Spleen (tissue), 7 donors: ENCODE measurements at regions not wholly inside any gene's neighbourhood (a gene's known extent, or its start where the extent isn't known, plus 50 kb on each side); places are given as distances from the start of the nearest gene placed in this dataset.

Experiments
- POLR2AphosphoS5 ChIP-seq, 3 donors: sonication (generic); formaldehyde crosslinking; IDR thresholded peaks; one replicate each; pipeline ENCODE4 v1.5.1; 2017; ENCODE audit warnings: antibody characterized with exemption in 3 of 3
- TF ChIP-seq, protein P1 (sequence below), 11 experiments: fragments of 200-600 bp in 7 of 11; fragments of 450-650 bp in 4 of 11; sonication (generic) in 4 of 11; IDR thresholded peaks in 8 of 11; conservative IDR thresholded peaks in 3 of 11; 1 replicate in 7 of 11; 2 replicates in 4 of 11; pipeline versions ENCODE4 v1.4.0 to v1.8.0; 2016 to 2021; ENCODE audit warnings: antibody characterized with exemption in 11 of 11, inconsistent platforms in 4 of 11, mild to moderate bottlenecking in 1 of 11
- donor health status: DM: no; HTN: no; CAD: no; lungs with moderate emphysema.
- donor health status: DM: no; HTN: no; CAD: no.
- donor health status: DM: no; HTN: no; CAD: no.

DNA sequence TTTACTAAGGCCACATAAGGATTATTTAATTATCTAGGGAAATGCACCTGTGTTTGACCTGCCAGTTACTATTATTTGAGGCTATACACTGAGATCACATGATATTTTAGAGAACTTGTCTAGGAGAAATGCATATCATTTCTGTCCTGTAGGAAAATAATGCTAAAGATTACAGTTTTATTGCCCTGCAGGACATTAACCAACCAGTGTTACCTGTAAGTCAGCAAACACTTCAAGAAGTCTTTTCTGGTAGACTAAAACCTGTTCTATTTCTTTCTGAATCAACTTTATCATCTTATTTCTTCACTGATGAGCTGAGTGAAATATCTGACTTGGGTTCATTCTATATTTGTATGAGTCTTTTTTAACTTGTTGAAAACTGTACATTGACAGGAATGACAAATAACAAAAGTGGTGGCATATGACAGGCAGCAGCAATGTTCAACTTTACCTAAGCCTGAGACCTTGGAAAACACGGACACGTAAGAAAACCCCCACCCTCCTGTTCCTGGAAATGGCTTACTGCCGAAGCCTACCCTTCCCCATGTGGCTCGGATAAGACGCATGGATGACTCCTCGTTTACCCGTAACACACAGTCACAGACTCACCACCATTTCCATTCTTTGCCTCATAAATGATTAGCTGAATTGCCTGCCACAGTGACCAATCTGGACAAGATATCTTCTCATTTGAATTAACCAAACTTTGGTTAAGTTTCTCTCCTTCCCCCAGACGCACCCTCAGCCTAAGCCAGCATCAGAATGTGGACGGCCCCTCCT, 118.0 kb upstream of the CD93 start:
- TF ChIP-seq, protein P1, sequence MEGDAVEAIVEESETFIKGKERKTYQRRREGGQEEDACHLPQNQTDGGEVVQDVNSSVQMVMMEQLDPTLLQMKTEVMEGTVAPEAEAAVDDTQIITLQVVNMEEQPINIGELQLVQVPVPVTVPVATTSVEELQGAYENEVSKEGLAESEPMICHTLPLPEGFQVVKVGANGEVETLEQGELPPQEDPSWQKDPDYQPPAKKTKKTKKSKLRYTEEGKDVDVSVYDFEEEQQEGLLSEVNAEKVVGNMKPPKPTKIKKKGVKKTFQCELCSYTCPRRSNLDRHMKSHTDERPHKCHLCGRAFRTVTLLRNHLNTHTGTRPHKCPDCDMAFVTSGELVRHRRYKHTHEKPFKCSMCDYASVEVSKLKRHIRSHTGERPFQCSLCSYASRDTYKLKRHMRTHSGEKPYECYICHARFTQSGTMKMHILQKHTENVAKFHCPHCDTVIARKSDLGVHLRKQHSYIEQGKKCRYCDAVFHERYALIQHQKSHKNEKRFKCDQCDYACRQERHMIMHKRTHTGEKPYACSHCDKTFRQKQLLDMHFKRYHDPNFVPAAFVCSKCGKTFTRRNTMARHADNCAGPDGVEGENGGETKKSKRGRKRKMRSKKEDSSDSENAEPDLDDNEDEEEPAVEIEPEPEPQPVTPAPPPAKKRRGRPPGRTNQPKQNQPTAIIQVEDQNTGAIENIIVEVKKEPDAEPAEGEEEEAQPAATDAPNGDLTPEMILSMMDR (IDR thresholded peaks at IDR 0.05 in 8 of 11, conservative IDR thresholded peaks at IDR 0.05 in 3 of 11): no peak
- TF ChIP-seq POLR2AphosphoS5 (IDR thresholded peaks at IDR 0.05): no peak
